Mesothelial cell of epicardium (in vitro differentiated cells): ENCODE measurements at regions not wholly inside any gene's neighbourhood (a gene's known extent, or its start where the extent isn't known, plus 50 kb on each side); places are given as distances from the start of the nearest gene placed in this dataset.

Source experiments
- DNase-seq, 2 experiments: peaks; one replicate each; pipeline ENCODE4 v3.0.0; 2021; ENCODE audit warnings: low spot score in 2 of 2; ENCODE audit not compliant: unreplicated experiment in 2 of 2
- H3K27ac Mint-ChIP-seq: 2 replicates; pipeline ENCODE4 v1.8.0; 2021; ENCODE audit warnings: mixed read lengths
- H3K27me3 Mint-ChIP-seq: 2 replicates; pipeline ENCODE4 v1.8.0; 2021; ENCODE audit warnings: low read depth, mixed read lengths
- H3K36me3 Mint-ChIP-seq: 2 replicates; pipeline ENCODE4 v1.8.0; 2021; ENCODE audit warnings: mixed read lengths
- H3K4me1 Mint-ChIP-seq: 2 replicates; pipeline ENCODE4 v1.8.0; 2021; ENCODE audit warnings: mixed read lengths
- H3K4me3 Mint-ChIP-seq: 2 replicates; pipeline ENCODE4 v1.8.0; 2021; ENCODE audit warnings: mild to moderate bottlenecking, moderate library complexity, mixed read lengths
- H3K9me3 Mint-ChIP-seq: 2 replicates; pipeline ENCODE4 v1.8.0; 2021; ENCODE audit warnings: mixed read lengths
- CTCF ChIP-seq: fragments of 200-600 bp; sonication (generic); IDR thresholded peaks from one replicate; pipeline ENCODE4 v1.5.0; 2021; ENCODE audit warnings: antibody characterized with exemption; ENCODE audit not compliant: unreplicated experiment

DNA sequence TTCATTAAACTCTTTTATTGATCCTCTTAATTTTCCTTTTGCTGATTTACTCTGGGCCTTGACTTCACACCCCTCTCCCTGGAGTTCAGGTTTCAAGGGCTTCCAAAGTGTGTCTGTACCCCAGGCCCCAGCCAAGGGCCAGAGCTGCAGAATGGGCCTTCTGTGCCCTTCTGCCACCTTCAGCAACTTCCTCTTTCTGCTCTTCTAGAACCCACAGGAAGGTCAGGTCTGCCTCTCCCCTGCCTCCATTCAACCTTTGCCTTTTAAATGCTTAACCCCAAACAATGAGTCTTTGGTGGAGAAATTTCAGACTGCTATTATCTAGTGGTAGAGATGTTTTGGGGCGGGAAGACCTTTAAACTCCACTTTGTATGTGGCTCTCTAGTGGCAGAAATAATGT is 63.1 kb downstream of the TSN start:
- Mint-ChIP-seq H3K27me3 (peaks cover 33% of the 10 kb centered on the region), H3K9me3 (peaks cover 11% of the 10 kb centered on the region), H3K4me1 (no peaks in the 10 kb centered on the region), H3K27ac (no peak overlapping the region), H3K4me3 (no peak overlapping the region), H3K36me3 (no peaks in the 10 kb centered on the region)
- no peak for DNase-seq
- no peak for TF ChIP-seq CTCF

GRCh38 chr2:121819846-121820245 is 64.4 kb downstream of the TSN start:
- H3K9me3 Mint-ChIP-seq: peaks cover 11% of the 10 kb centered on the region
- no peaks in the 10 kb centered on the region for H3K4me1 Mint-ChIP-seq
- no peak overlapping the region for H3K27ac Mint-ChIP-seq
- TF ChIP-seq CTCF: no peak
- H3K4me3 Mint-ChIP-seq: no peak overlapping the region
- H3K27me3 Mint-ChIP-seq: peaks cover 33% of the 10 kb centered on the region
- DNase-seq: no peak
- no peaks in the 10 kb centered on the region for H3K36me3 Mint-ChIP-seq

GRCh38 chr2:121821476-121822158 is 66.2 kb downstream of the TSN start:
- TF ChIP-seq CTCF: no peak
- Mint-ChIP-seq H3K4me1 (no peaks in the 10 kb centered on the region), H3K27me3 (peaks cover 26% of the 10 kb centered on the region), H3K36me3 (no peaks in the 10 kb centered on the region), H3K4me3 (no peak overlapping the region), H3K27ac (no peak overlapping the region), H3K9me3 (peaks cover 11% of the 10 kb centered on the region)
- no peak for DNase-seq

- no peak for DNase-seq
- H3K9me3 Mint-ChIP-seq: peaks cover 6% of the 10 kb centered on the region
- H3K4me3 Mint-ChIP-seq: no peak overlapping the region
- H3K27me3 Mint-ChIP-seq: peaks cover 15% of the 10 kb centered on the region
- no peak for TF ChIP-seq CTCF
- H3K4me1 Mint-ChIP-seq: no peaks in the 10 kb centered on the region
- H3K36me3 Mint-ChIP-seq: no peaks in the 10 kb centered on the region
- H3K27ac Mint-ChIP-seq: no peak overlapping the region
Measured at GRCh38 chr2:121824264-121824663, 68.8 kb downstream of the TSN start.

DNA sequence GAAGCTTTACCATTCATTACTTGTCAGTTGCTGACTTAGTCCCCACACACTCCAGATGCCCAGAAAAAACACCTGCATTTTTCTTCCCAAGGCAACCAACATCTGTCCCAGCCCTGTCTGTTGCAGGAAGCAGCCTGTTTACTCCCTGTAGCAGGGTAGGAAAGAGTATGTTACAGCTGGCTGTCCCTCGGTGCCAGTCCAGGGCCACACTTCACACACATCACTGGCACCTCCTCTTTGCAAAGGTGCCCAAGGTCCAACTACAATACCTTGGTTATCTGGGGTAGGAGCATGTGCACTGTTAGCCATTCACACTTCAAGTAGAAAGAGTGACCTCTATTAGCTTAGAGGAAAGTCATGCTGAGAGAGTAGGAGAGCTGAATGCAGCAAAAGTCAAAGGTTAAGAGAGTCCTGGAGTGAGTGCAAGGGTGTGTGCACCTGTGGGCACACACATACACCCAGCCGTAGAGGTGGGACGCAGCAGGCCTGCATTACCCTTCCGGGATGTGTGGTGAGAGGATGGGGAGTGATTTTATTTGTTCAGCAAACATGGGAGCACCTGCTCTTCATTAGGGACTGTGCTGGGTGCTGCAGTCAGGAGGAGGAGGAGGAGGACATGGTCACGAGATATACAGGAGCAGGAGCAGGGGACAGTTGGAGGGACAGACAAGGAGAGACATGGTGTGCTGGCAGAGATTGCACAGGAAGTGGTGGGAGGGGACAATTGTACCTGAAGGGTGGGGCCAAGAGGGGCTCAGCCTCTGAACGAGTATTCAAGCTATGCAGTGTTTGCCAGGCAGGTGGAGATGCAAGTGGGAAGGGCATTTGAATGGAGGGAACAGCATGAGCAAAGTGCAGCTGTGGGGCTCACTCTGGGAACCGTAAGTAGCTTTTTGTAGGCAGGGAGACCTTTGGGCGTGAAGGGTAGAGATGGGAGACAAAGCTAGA is 69.8 kb downstream of the TSN start:
- TF ChIP-seq CTCF: no peak
- Mint-ChIP-seq H3K4me3 (no peak overlapping the region), H3K9me3 (peaks cover 6% of the 10 kb centered on the region), H3K27me3 (peaks cover 10% of the 10 kb centered on the region), H3K27ac (no peak overlapping the region), H3K4me1 (no peaks in the 10 kb centered on the region), H3K36me3 (no peaks in the 10 kb centered on the region)
- DNase-seq: no peak
